Breast epithelium (tissue), 4 donors: ENCODE measurements at regions not wholly inside any gene's neighbourhood (a gene's known extent, or its start where the extent isn't known, plus 50 kb on each side); places are given as distances from the start of the nearest gene placed in this dataset.

ENCODE experiments used
- DNase-seq, 2 donors: peaks; one replicate each; pipeline ENCODE4 v3.0.0-alpha.2; 2019; ENCODE audit warnings: low spot score in 2 of 2
- H3K27ac ChIP-seq, 2 donors: fragments of 200-600 bp; sonication (generic) in 1 of 2; one replicate each; pipeline ENCODE4 v1.5.1; 2016 to 2019; ENCODE audit warnings: mild to moderate bottlenecking in 1 of 2
- H3K27me3 ChIP-seq, 2 donors: fragments of 200-600 bp; sonication (generic) in 1 of 2; one replicate each; pipeline versions ENCODE4 v1.5.1 to v1.6.0; 2017 to 2019; ENCODE audit warnings: control low read depth in 1 of 2, mild to moderate bottlenecking in 1 of 2
- H3K36me3 ChIP-seq: fragments of 200-600 bp; one replicate; pipeline ENCODE4 v1.5.1; 2019
- H3K4me1 ChIP-seq, 2 donors: fragments of 200-600 bp; sonication (generic); one replicate each; pipeline ENCODE4 v1.5.1; 2016 to 2019; ENCODE audit warnings: control low read depth in 1 of 2
- H3K4me3 ChIP-seq, 3 donors: fragments of 200-600 bp; sonication (generic); 1 replicate in 2 of 3; 2 replicates in 1 of 3; pipeline ENCODE4 v1.5.1; 2016 to 2019; ENCODE audit warnings: mild to moderate bottlenecking in 3 of 3, moderate library complexity in 2 of 3
- H3K9me3 ChIP-seq, 2 donors: fragments of 200-600 bp; sonication (generic) in 1 of 2; one replicate each; pipeline ENCODE4 v1.5.1; 2016 to 2019; ENCODE audit warnings: control low read depth in 1 of 2
- CTCF ChIP-seq, 3 donors: fragments of 450-650 bp; IDR thresholded peaks; one replicate each; pipeline ENCODE4 v1.5.1; 2016 to 2017; ENCODE audit warnings: antibody characterized with exemption in 3 of 3, mild to moderate bottlenecking in 3 of 3, moderate library complexity in 3 of 3
- POLR2A ChIP-seq: fragments of 450-650 bp; IDR thresholded peaks from one replicate; pipeline ENCODE4 v1.6.1; 2016; ENCODE audit warnings: antibody characterized with exemption, mild to moderate bottlenecking, moderate library complexity
- POLR2AphosphoS5 ChIP-seq, 3 donors: sonication (generic); formaldehyde crosslinking; IDR thresholded peaks; one replicate each; pipeline ENCODE4 v1.6.1; 2017; ENCODE audit warnings: antibody characterized with exemption in 3 of 3
- intact Hi-C: fragments of 100-400 bp; cut with DNase I; formaldehyde crosslinking; loops from one replicate; pipeline ENCODE4 v1.15.1; 2023; ENCODE audit warnings: low total_unique reads

GRCh38 chr1:198880397-198880796 lies 241.6 kb downstream of the PTPRC start:
- H3K4me3 ChIP-seq = no peak overlapping the region
- H3K36me3 ChIP-seq = no peaks in the 10 kb centered on the region
- H3K27ac ChIP-seq = no peak overlapping the region
- H3K4me1 ChIP-seq = no peaks in the 10 kb centered on the region
- TF ChIP-seq POLR2AphosphoS5 (IDR thresholded peaks at IDR 0.05) = no peak
- no peak for TF ChIP-seq CTCF (IDR thresholded peaks at IDR 0.05)
- no peak for TF ChIP-seq POLR2A
- intact Hi-C loops = no loop called here
- DNase-seq = no peak
- H3K9me3 ChIP-seq = no peaks in the 10 kb centered on the region
- no peaks in the 10 kb centered on the region for H3K27me3 ChIP-seq

GRCh38 chr1:198880818-198881597 lies 242.2 kb downstream of the PTPRC start:
- no peak for DNase-seq
- no peak for TF ChIP-seq POLR2AphosphoS5 (IDR thresholded peaks at IDR 0.05)
- no peak for TF ChIP-seq CTCF (IDR thresholded peaks at IDR 0.05)
- TF ChIP-seq POLR2A = no peak
- H3K4me1 ChIP-seq = no peaks in the 10 kb centered on the region
- no peaks in the 10 kb centered on the region for H3K9me3 ChIP-seq
- H3K36me3 ChIP-seq = no peaks in the 10 kb centered on the region
- intact Hi-C loops = no loop called here
- no peaks in the 10 kb centered on the region for H3K27me3 ChIP-seq
- no peak overlapping the region for H3K27ac ChIP-seq
- no peak overlapping the region for H3K4me3 ChIP-seq

GRCh38 chr1:198883184-198883583 lies 244.3 kb downstream of the PTPRC start:
- Histone ChIP-seq H3K27me3 (no peaks in the 10 kb centered on the region), H3K36me3 (no peaks in the 10 kb centered on the region), H3K9me3 (no peaks in the 10 kb centered on the region), H3K27ac (no peak overlapping the region), H3K4me1 (no peaks in the 10 kb centered on the region), H3K4me3 (no peak overlapping the region)
- intact Hi-C loops = no loop called here
- TF ChIP-seq POLR2A = no peak
- TF ChIP-seq CTCF (IDR thresholded peaks at IDR 0.05) = no peak
- TF ChIP-seq POLR2AphosphoS5 (IDR thresholded peaks at IDR 0.05) = no peak
- no peak for DNase-seq

- Histone ChIP-seq H3K4me3 (no peak overlapping the region), H3K27ac (no peak overlapping the region), H3K36me3 (no peaks in the 10 kb centered on the region), H3K9me3 (no peaks in the 10 kb centered on the region), H3K27me3 (no peaks in the 10 kb centered on the region), H3K4me1 (no peaks in the 10 kb centered on the region)
- DNase-seq = no peak
- no peak for TF ChIP-seq CTCF (IDR thresholded peaks at IDR 0.05)
- no peak for TF ChIP-seq POLR2AphosphoS5 (IDR thresholded peaks at IDR 0.05)
- no peak for TF ChIP-seq POLR2A
- intact Hi-C loops = no loop called here
Observed at GRCh38 chr1:198887866-198888265, 249.0 kb downstream of the PTPRC start.

DNA sequence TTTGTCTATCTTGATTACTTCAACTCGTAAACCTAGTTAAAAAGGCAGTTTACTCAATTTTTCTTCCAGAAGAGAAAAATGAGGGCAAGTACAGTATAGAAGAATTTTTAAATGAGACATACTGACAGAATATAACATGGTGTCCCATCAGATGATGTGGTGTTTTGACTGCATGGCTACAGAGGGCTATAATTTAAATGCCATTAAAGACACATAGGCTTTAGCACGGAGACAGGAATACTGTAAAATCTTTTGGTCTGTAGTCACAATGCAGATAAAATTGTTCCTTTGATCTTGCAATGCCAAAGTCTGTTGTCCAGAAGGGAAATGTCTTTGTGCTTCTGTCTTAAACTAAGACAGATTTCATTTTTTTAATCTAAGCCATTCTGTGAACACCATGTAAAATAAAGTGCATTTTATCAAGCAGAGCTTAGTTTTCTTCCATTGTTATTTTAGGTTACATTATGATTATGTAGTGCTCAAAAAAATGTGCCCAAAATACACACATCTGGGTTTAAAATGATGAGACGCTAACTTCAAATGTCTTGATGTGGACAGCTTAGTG lies 249.6 kb downstream of the PTPRC start:
- Histone ChIP-seq H3K4me1 (no peaks in the 10 kb centered on the region), H3K36me3 (no peaks in the 10 kb centered on the region), H3K27ac (no peak overlapping the region), H3K27me3 (no peaks in the 10 kb centered on the region), H3K4me3 (no peak overlapping the region), H3K9me3 (no peaks in the 10 kb centered on the region)
- TF ChIP-seq CTCF (IDR thresholded peaks at IDR 0.05) (no peak), POLR2A (no peak), POLR2AphosphoS5 (IDR thresholded peaks at IDR 0.05) (no peak)
- DNase-seq = no peak
- intact Hi-C loops = no loop called here
